Prostate gland (tissue), 2 donors: ENCODE measurements at regions not wholly inside any gene's neighbourhood (a gene's known extent, or its start where the extent isn't known, plus 50 kb on each side); places are given as distances from the start of the nearest gene placed in this dataset.

Experiments used
- POLR2A ChIP-seq: fragments of 450-650 bp; IDR thresholded peaks from one replicate; pipeline ENCODE4 v1.6.1; 2016; ENCODE audit warnings: antibody characterized with exemption, mild to moderate bottlenecking
- TF ChIP-seq, protein P1 (sequence below), 4 experiments: fragments of 200-600 bp in 2 of 4; fragments of 450-650 bp in 2 of 4; sonication (generic) in 2 of 4; IDR thresholded peaks; 1 replicate in 3 of 4; 2 replicates in 1 of 4; pipeline ENCODE4 v1.5.1; 2016 to 2019; ENCODE audit warnings: antibody characterized with exemption in 4 of 4, mild to moderate bottlenecking in 2 of 4, moderate library complexity in 2 of 4

- TF ChIP-seq, protein P1, sequence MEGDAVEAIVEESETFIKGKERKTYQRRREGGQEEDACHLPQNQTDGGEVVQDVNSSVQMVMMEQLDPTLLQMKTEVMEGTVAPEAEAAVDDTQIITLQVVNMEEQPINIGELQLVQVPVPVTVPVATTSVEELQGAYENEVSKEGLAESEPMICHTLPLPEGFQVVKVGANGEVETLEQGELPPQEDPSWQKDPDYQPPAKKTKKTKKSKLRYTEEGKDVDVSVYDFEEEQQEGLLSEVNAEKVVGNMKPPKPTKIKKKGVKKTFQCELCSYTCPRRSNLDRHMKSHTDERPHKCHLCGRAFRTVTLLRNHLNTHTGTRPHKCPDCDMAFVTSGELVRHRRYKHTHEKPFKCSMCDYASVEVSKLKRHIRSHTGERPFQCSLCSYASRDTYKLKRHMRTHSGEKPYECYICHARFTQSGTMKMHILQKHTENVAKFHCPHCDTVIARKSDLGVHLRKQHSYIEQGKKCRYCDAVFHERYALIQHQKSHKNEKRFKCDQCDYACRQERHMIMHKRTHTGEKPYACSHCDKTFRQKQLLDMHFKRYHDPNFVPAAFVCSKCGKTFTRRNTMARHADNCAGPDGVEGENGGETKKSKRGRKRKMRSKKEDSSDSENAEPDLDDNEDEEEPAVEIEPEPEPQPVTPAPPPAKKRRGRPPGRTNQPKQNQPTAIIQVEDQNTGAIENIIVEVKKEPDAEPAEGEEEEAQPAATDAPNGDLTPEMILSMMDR (IDR thresholded peaks at IDR 0.05) = no peak
- no peak for TF ChIP-seq POLR2A
Measured at GRCh38 chr1:29436181-29436785, 200.0 kb downstream of the PTPRU start.
